Osteoblast (primary cell): ENCODE measurements at regions not wholly inside any gene's neighbourhood (a gene's known extent, or its start where the extent isn't known, plus 50 kb on each side); places are given as distances from the start of the nearest gene placed in this dataset.

ENCODE experiments used
- DNase-seq: peaks from one replicate; pipeline ENCODE4 v3.0.0; 2011; ENCODE audit warnings: low spot score, mixed read lengths; ENCODE audit not compliant: insufficient read length; ENCODE audit errors: missing footprints
- H2AFZ ChIP-seq: 2 replicates; pipeline ENCODE4 v1.6.0; 2011; ENCODE audit warnings: mild to moderate bottlenecking, low read length
- H3K27ac ChIP-seq: 2 replicates; pipeline ENCODE4 v1.5.1; 2011; ENCODE audit warnings: mild to moderate bottlenecking, low read depth, low read length, moderate library complexity
- H3K27me3 ChIP-seq: 2 replicates; pipeline ENCODE4 v1.6.0; 2012; ENCODE audit warnings: mild to moderate bottlenecking, control low read depth, inconsistent platforms, low read length, moderate library complexity; ENCODE audit not compliant: insufficient read depth
- H3K36me3 ChIP-seq: 2 replicates; pipeline ENCODE4 v1.5.1; 2011; ENCODE audit warnings: mild to moderate bottlenecking, low read length, control low read depth, moderate library complexity; ENCODE audit not compliant: insufficient read depth
- H3K4me1 ChIP-seq: 2 replicates; pipeline ENCODE4 v1.5.1; 2011; ENCODE audit warnings: mild to moderate bottlenecking, low read length, control low read depth, moderate library complexity; ENCODE audit not compliant: insufficient read depth
- H3K4me2 ChIP-seq: 2 replicates; pipeline ENCODE4 v1.6.0; 2011; ENCODE audit warnings: mild to moderate bottlenecking, low read length; ENCODE audit not compliant: insufficient read depth
- H3K4me3 ChIP-seq: fragments of 200-600 bp; sonication (generic); 3 replicates; pipeline ENCODE4 v1.5.1; 2012; ENCODE audit warnings: mild to moderate bottlenecking, low read length, inconsistent platforms; ENCODE audit not compliant: insufficient read depth
- H3K79me2 ChIP-seq: 2 replicates; pipeline ENCODE4 v1.6.0; 2012; ENCODE audit warnings: mild to moderate bottlenecking, low read length, control low read depth, inconsistent platforms; ENCODE audit not compliant: insufficient read depth
- H3K9me3 ChIP-seq: 2 replicates; pipeline ENCODE4 v1.5.1; 2011; ENCODE audit warnings: low read depth, low read length, control low read depth
- H4K20me1 ChIP-seq: 2 replicates; pipeline ENCODE4 v1.6.0; 2012; ENCODE audit warnings: mild to moderate bottlenecking, low read length, control low read depth; ENCODE audit not compliant: insufficient read depth
- TF ChIP-seq, protein P1 (sequence below): IDR thresholded peaks from 2 replicates; pipeline ENCODE4 v1.5.1; 2011; ENCODE audit warnings: mild to moderate bottlenecking, low read depth, low read length, moderate library complexity; ENCODE audit errors: extremely low read depth

GRCh38 chr9:7368410-7369292 lies 430.9 kb downstream of the DMAC1 start:
- H2AFZ ChIP-seq, result peak overlapping the region; percentile 70
- H3K4me2 ChIP-seq, result no peak overlapping the region
- no peak overlapping the region for H3K4me3 ChIP-seq

DNA sequence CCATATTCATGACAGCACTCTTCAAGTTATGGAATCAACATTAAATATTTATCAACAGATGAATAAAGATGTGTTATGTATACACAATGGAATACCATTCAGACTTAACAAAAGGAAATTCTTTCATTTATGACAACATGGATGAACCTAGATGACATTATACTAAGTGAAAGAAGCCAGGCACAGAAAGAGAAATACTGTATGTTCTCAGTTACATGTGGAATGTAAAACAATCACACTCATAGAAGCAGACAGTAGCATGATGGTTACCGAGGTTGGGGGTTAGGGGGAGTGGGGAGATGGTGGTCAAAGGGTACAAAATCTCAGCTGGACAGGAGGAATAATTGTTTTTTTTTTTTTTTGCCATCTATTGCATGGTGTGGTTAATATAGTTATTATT lies 431.9 kb downstream of the DMAC1 start:
- no peaks in the 10 kb centered on the region for H4K20me1 ChIP-seq
- TF ChIP-seq, protein P1, sequence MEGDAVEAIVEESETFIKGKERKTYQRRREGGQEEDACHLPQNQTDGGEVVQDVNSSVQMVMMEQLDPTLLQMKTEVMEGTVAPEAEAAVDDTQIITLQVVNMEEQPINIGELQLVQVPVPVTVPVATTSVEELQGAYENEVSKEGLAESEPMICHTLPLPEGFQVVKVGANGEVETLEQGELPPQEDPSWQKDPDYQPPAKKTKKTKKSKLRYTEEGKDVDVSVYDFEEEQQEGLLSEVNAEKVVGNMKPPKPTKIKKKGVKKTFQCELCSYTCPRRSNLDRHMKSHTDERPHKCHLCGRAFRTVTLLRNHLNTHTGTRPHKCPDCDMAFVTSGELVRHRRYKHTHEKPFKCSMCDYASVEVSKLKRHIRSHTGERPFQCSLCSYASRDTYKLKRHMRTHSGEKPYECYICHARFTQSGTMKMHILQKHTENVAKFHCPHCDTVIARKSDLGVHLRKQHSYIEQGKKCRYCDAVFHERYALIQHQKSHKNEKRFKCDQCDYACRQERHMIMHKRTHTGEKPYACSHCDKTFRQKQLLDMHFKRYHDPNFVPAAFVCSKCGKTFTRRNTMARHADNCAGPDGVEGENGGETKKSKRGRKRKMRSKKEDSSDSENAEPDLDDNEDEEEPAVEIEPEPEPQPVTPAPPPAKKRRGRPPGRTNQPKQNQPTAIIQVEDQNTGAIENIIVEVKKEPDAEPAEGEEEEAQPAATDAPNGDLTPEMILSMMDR, result no peak
- no peak overlapping the region for H3K27ac ChIP-seq
- no peak overlapping the region for H3K4me3 ChIP-seq
- no peaks in the 10 kb centered on the region for H3K79me2 ChIP-seq
- H3K4me2 ChIP-seq, result no peak overlapping the region
- H2AFZ ChIP-seq, result no peak overlapping the region
- no peaks in the 10 kb centered on the region for H3K9me3 ChIP-seq
- no peaks in the 10 kb centered on the region for H3K27me3 ChIP-seq
- no peak for DNase-seq
- no peaks in the 10 kb centered on the region for H3K36me3 ChIP-seq
- no peaks in the 10 kb centered on the region for H3K4me1 ChIP-seq

More at GRCh38 chr9:7368410-7369292, 430.9 kb downstream of the DMAC1 start:
- Histone ChIP-seq H3K27me3 (no peaks in the 10 kb centered on the region), H4K20me1 (no peaks in the 10 kb centered on the region), H3K9me3 (no peaks in the 10 kb centered on the region), H3K4me1 (no peaks in the 10 kb centered on the region), H3K27ac (no peak overlapping the region), H3K36me3 (no peaks in the 10 kb centered on the region), H3K79me2 (no peaks in the 10 kb centered on the region)
- DNase-seq, result peak; percentile 67
- TF ChIP-seq, protein P1, result no peak

- Histone ChIP-seq H4K20me1 (no peaks in the 10 kb centered on the region), H3K4me2 (no peak overlapping the region), H3K27me3 (no peaks in the 10 kb centered on the region), H2AFZ (no peak overlapping the region), H3K9me3 (no peaks in the 10 kb centered on the region), H3K79me2 (no peaks in the 10 kb centered on the region), H3K4me3 (no peak overlapping the region), H3K36me3 (no peaks in the 10 kb centered on the region), H3K4me1 (no peaks in the 10 kb centered on the region), H3K27ac (no peak overlapping the region)
- TF ChIP-seq, protein P1, result no peak
- no peak for DNase-seq
Observed at GRCh38 chr9:7366121-7366520, 433.5 kb downstream of the DMAC1 start.

- Histone ChIP-seq H4K20me1 (no peaks in the 10 kb centered on the region), H3K4me3 (no peak overlapping the region), H3K4me1 (no peaks in the 10 kb centered on the region), H3K9me3 (no peaks in the 10 kb centered on the region), H3K27ac (no peak overlapping the region), H3K4me2 (no peak overlapping the region), H3K36me3 (no peaks in the 10 kb centered on the region), H3K27me3 (no peaks in the 10 kb centered on the region), H3K79me2 (no peaks in the 10 kb centered on the region), H2AFZ (no peak overlapping the region)
- DNase-seq, result no peak
- TF ChIP-seq, protein P1, result no peak
Observed at GRCh38 chr9:7363777-7364477, 435.7 kb downstream of the DMAC1 start.
